H9 (cell line): ENCODE measurements at regions not wholly inside any gene's neighbourhood (a gene's known extent, or its start where the extent isn't known, plus 50 kb on each side); places are given as distances from the start of the nearest gene placed in this dataset.
"Not testable (repeated sequence)": the region's sequence is repeated elsewhere in the genome, so short reads cannot be mapped to it uniquely, and the experiment has no call there.

ENCODE experiments used
- DNase-seq: peaks from one replicate; pipeline ENCODE4 v3.0.0-alpha.2; 2017
- H2AFZ ChIP-seq: one replicate; pipeline ENCODE4 v1.6.1; 2013; ENCODE audit warnings: mild to moderate bottlenecking, low read length, control low read depth, moderate library complexity
- H2AK5ac ChIP-seq: 2 replicates; pipeline ENCODE4 v1.6.1; 2013; ENCODE audit warnings: low read length, control low read depth, mixed read lengths; ENCODE audit not compliant: insufficient read length
- H2BK120ac ChIP-seq: one replicate; pipeline ENCODE4 v1.6.1; 2013; ENCODE audit warnings: low read depth, mild to moderate bottlenecking, low read length, control low read depth, inconsistent platforms; ENCODE audit not compliant: poor library complexity, severe bottlenecking
- H2BK12ac ChIP-seq: 2 replicates; pipeline ENCODE4 v1.6.1; 2013; ENCODE audit warnings: low read length, control low read depth, mixed read lengths, low read depth; ENCODE audit not compliant: insufficient read length
- H2BK15ac ChIP-seq: 2 replicates; pipeline ENCODE4 v1.6.1; 2013; ENCODE audit warnings: low read depth, low read length, control low read depth
- H2BK20ac ChIP-seq: one replicate; pipeline ENCODE4 v1.6.1; 2013; ENCODE audit warnings: low read depth, mild to moderate bottlenecking, low read length, control low read depth, inconsistent platforms; ENCODE audit not compliant: poor library complexity, severe bottlenecking
- H2BK5ac ChIP-seq: 2 replicates; pipeline ENCODE4 v1.6.1; 2013; ENCODE audit warnings: low read length, control low read depth, mixed read lengths; ENCODE audit not compliant: insufficient read length
- H3K14ac ChIP-seq: 2 replicates; pipeline ENCODE4 v1.6.1; 2013; ENCODE audit warnings: low read length, control low read depth; ENCODE audit not compliant: insufficient read depth
- H3K18ac ChIP-seq: 2 replicates; pipeline ENCODE4 v1.6.1; 2013; ENCODE audit warnings: low read depth, mild to moderate bottlenecking, mixed read lengths, low read length, control low read depth; ENCODE audit not compliant: insufficient read length
- H3K23ac ChIP-seq: 2 replicates; pipeline ENCODE4 v1.6.1; 2013; ENCODE audit warnings: low read length, control low read depth, mixed read lengths, low read depth; ENCODE audit not compliant: insufficient read length
- H3K23me2 ChIP-seq: 2 replicates; pipeline ENCODE4 v1.6.1; 2013; ENCODE audit warnings: low read depth, mild to moderate bottlenecking, mixed read lengths, low read length, control low read depth; ENCODE audit not compliant: insufficient read length, poor library complexity, severe bottlenecking
- H3K27ac ChIP-seq: 2 replicates; pipeline ENCODE4 v1.5.1; 2013; ENCODE audit warnings: low read length, control low read depth, mixed read lengths, low read depth; ENCODE audit not compliant: insufficient read length
- H3K27me3 ChIP-seq: 2 replicates; pipeline ENCODE4 v1.6.1; 2013; ENCODE audit warnings: low read length, control low read depth, inconsistent platforms; ENCODE audit not compliant: insufficient read depth
- H3K4ac ChIP-seq: 2 replicates; pipeline ENCODE4 v1.6.1; 2013; ENCODE audit warnings: low read depth, mild to moderate bottlenecking, control low read depth, inconsistent platforms, low read length, moderate library complexity
- H3K4me1 ChIP-seq: 2 replicates; pipeline ENCODE4 v1.6.1; 2013; ENCODE audit warnings: low read length, control low read depth, inconsistent platforms; ENCODE audit not compliant: insufficient read depth
- H3K4me2 ChIP-seq: 2 replicates; pipeline ENCODE4 v1.6.1; 2013; ENCODE audit warnings: low read length, control low read depth, mixed read lengths; ENCODE audit not compliant: insufficient read length, insufficient read depth
- H3K56ac ChIP-seq: 2 replicates; pipeline ENCODE4 v1.6.1; 2013; ENCODE audit warnings: low read depth, mild to moderate bottlenecking, mixed read lengths, low read length, control low read depth; ENCODE audit not compliant: insufficient read length
- H3K79me1 ChIP-seq: 2 replicates; pipeline ENCODE4 v1.6.1; 2013; ENCODE audit warnings: low read depth, mild to moderate bottlenecking, moderate library complexity, low read length, control low read depth, inconsistent platforms; ENCODE audit not compliant: insufficient read depth, poor library complexity, severe bottlenecking
- H3K79me2 ChIP-seq: 2 replicates; pipeline ENCODE4 v1.6.1; 2013; ENCODE audit warnings: low read length, control low read depth, inconsistent platforms; ENCODE audit not compliant: insufficient read depth
- H3K9ac ChIP-seq: 2 replicates; pipeline ENCODE4 v1.6.1; 2013; ENCODE audit warnings: low read length, control low read depth, mixed read lengths; ENCODE audit not compliant: insufficient read length; ENCODE audit errors: extremely low read depth
- H3K9me3 ChIP-seq: one replicate; pipeline ENCODE4 v1.6.1; 2013; ENCODE audit warnings: low read depth, low read length, inconsistent platforms; ENCODE audit not compliant: control insufficient read depth
- H3T11ph ChIP-seq: one replicate; pipeline ENCODE4 v1.6.1; 2013; ENCODE audit warnings: mild to moderate bottlenecking, low read length, control low read depth, inconsistent platforms
- H4K20me1 ChIP-seq: one replicate; pipeline ENCODE4 v1.6.1; 2013; ENCODE audit not compliant: control insufficient read depth, insufficient read length, insufficient read depth
- H4K5ac ChIP-seq: 2 replicates; pipeline ENCODE4 v1.6.1; 2013; ENCODE audit warnings: low read depth, mild to moderate bottlenecking, mixed read lengths, low read length, control low read depth; ENCODE audit not compliant: insufficient read length
- H4K8ac ChIP-seq: replicated peaks from 2 replicates; pipeline ENCODE4 v1.6.1; 2013; ENCODE audit warnings: low read length, control low read depth, mixed read lengths, low read depth; ENCODE audit not compliant: insufficient read length
- H4K91ac ChIP-seq: 2 replicates; pipeline ENCODE4 v1.6.1; 2013; ENCODE audit warnings: low read depth, mild to moderate bottlenecking, moderate library complexity, mixed read lengths, low read length, control low read depth; ENCODE audit not compliant: insufficient read length
- H3K27ac Mint-ChIP-seq, 3 experiments: 2 replicates in 2 of 3; 3 replicates in 1 of 3; pipeline ENCODE4 v1.8.0; 2020 to 2021; ENCODE audit warnings: mixed read lengths in 3 of 3, mild to moderate bottlenecking in 1 of 3, moderate library complexity in 1 of 3
- H3K27me3 Mint-ChIP-seq: 2 replicates; pipeline ENCODE4 v1.8.0; 2021; ENCODE audit warnings: low read depth, mild to moderate bottlenecking, moderate library complexity, mixed read lengths
- H3K36me3 Mint-ChIP-seq, 3 experiments: 2 replicates in 2 of 3; 3 replicates in 1 of 3; pipeline ENCODE4 v1.8.0; 2020 to 2021; ENCODE audit warnings: low read depth in 3 of 3, mixed read lengths in 3 of 3; ENCODE audit not compliant: insufficient read depth in 1 of 3
- H3K4me1 Mint-ChIP-seq, 2 experiments: 2 replicates each; pipeline ENCODE4 v1.8.0; 2020; ENCODE audit warnings: mixed read lengths in 2 of 2
- H3K4me3 Mint-ChIP-seq, 2 experiments: 2 replicates in 1 of 2; 3 replicates in 1 of 2; pipeline ENCODE4 v1.8.0; 2020 to 2021; ENCODE audit warnings: mild to moderate bottlenecking in 2 of 2, mixed read lengths in 2 of 2, moderate library complexity in 1 of 2
- H3K9me3 Mint-ChIP-seq, 2 experiments: 2 replicates in 1 of 2; 3 replicates in 1 of 2; pipeline ENCODE4 v1.8.0; 2020; ENCODE audit warnings: mild to moderate bottlenecking in 2 of 2, mixed read lengths in 2 of 2, moderate library complexity in 1 of 2
- WGBS: extraction: QIAGEN DNeasy Blood & Tissue Kit; methylation state at CpG from one replicate; pipeline ENCODE4 v1.1.7; 2013; ENCODE audit warnings: missing lambda C conversion rate, low lambda C conversion rate, mixed read lengths; ENCODE audit not compliant: insufficient read length; ENCODE audit errors: extremely low coverage; 5-methylcytosine and 5-hydroxymethylcytosine counted together
- TF ChIP-seq, protein P1 (sequence below): fragments of 200-600 bp; sonication (generic); conservative IDR thresholded peaks from 3 replicates; pipeline ENCODE4 v1.8.0; 2021; ENCODE audit warnings: antibody characterized with exemption, mild to moderate bottlenecking

DNA sequence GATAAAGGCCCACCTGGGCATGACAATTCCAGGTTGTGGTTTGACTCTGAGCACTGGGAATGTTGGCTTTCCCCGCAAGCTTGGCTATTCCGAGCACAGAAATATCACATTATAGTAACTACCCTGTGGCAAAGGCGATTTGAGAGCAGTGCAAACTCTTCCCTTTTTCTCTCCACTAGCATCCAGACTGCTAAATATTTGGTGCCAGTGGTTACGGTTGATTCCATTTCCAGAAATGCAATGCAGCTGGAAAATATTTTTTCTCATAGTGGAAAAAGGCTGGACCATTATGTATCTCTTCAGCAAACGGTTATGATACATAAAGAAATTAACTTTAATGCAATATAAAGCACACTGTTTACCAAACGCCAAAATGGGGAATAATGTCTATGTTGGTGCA, 158.0 kb downstream of the ENC1 start:
- H3K27ac Mint-ChIP-seq, result peak overlapping the region in 1 of 3 experiments; percentile 12; a peak in 2 of 7 replicates
- no peaks in the 10 kb centered on the region for H3K79me1 ChIP-seq

DNA sequence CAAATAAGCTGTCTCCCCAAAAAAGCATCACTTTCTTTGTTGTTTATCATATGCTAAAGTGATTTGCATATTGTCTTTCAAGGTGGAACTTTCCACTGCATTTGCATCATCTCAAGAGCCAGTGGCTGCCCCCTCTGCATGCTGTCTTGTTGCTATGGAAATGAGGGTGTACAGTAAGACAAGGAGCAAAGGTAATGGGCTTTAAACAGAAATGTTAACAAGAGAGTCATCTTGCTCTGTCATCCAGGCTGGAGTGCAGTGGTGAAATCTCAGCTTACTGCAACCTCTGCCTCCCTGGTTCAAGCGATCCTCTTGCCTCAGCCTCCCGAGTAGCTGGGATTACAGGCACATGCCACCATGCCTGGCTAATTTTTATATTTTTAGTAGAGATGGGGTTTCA, 159.2 kb downstream of the ENC1 start:
- H3K18ac ChIP-seq, H4K20me1 ChIP-seq, H4K5ac ChIP-seq, H3K56ac ChIP-seq, H3K79me2 ChIP-seq, H3K27me3 Mint-ChIP-seq, H3K4me2 ChIP-seq, H3K79me1 ChIP-seq, H3K4ac ChIP-seq, H3K27me3 ChIP-seq, H2BK120ac ChIP-seq, H2BK15ac ChIP-seq, H3K4me3 Mint-ChIP-seq, H3K36me3 Mint-ChIP-seq, H3K9me3 Mint-ChIP-seq, H2BK5ac ChIP-seq, H3K27ac Mint-ChIP-seq, H2AFZ ChIP-seq, H4K8ac ChIP-seq, H3K23me2 ChIP-seq, H2AK5ac ChIP-seq, H2BK20ac ChIP-seq, DNase-seq, H3T11ph ChIP-seq, H3K14ac ChIP-seq, H3K9ac ChIP-seq, H2BK12ac ChIP-seq, H3K23ac ChIP-seq, H3K27ac ChIP-seq, H3K9me3 ChIP-seq, H4K91ac ChIP-seq: not testable (repeated sequence)
- peaks cover 12% of the 10 kb centered on the region; the same call in 1 of the 2 replicates for H3K4me1 ChIP-seq
- no CpG with 5 or more reads among the region's 2 CpGs for WGBS
- peaks cover 20 to 31% of the 10 kb centered on the region in 2 experiments for H3K4me1 Mint-ChIP-seq

More for the DNA sequence above, 158.0 kb downstream of the ENC1 start:
- no peak overlapping the region for H3K4ac ChIP-seq
- H3K4me2 ChIP-seq, result no peak overlapping the region
- no peak overlapping the region for H2BK5ac ChIP-seq
- Mint-ChIP-seq H3K4me1 (peaks cover 17 to 28% of the 10 kb centered on the region in 2 experiments), H3K36me3 (no peaks in the 10 kb centered on the region), H3K4me3 (no peak overlapping the region), H3K9me3 (no peaks in the 10 kb centered on the region), H3K27me3 (peaks cover 1% of the 10 kb centered on the region; the same call in 1 of the 2 replicates)
- no peak overlapping the region for H2BK15ac ChIP-seq
- no peak for DNase-seq
- H3K9me3 ChIP-seq, result no peaks in the 10 kb centered on the region
- peaks cover 8% of the 10 kb centered on the region; the same call in 1 of the 2 replicates for H3K4me1 ChIP-seq
- no peak overlapping the region for H2AFZ ChIP-seq
- no peak overlapping the region for H2BK20ac ChIP-seq
- WGBS, result no CpG with 5 or more reads among the region's 6 CpGs
- no peak overlapping the region for H3K27ac ChIP-seq
- no peak overlapping the region for H3K9ac ChIP-seq
- no peak overlapping the region for H2BK120ac ChIP-seq
- H3K23ac ChIP-seq, result no peak overlapping the region
- H3T11ph ChIP-seq, result no peak overlapping the region
- H3K27me3 ChIP-seq, result no peaks in the 10 kb centered on the region
- no peak overlapping the region for H4K5ac ChIP-seq
- no peaks in the 10 kb centered on the region for H4K20me1 ChIP-seq
- H3K23me2 ChIP-seq, result no peaks in the 10 kb centered on the region
- H3K56ac ChIP-seq, result no peak overlapping the region
- no peak overlapping the region for H3K14ac ChIP-seq
- no peak overlapping the region for H2AK5ac ChIP-seq
- H3K18ac ChIP-seq, result no peak overlapping the region
- H4K91ac ChIP-seq, result no peak overlapping the region
- H3K79me2 ChIP-seq, result no peaks in the 10 kb centered on the region
- no peak overlapping the region for H4K8ac ChIP-seq
- TF ChIP-seq, protein P1, sequence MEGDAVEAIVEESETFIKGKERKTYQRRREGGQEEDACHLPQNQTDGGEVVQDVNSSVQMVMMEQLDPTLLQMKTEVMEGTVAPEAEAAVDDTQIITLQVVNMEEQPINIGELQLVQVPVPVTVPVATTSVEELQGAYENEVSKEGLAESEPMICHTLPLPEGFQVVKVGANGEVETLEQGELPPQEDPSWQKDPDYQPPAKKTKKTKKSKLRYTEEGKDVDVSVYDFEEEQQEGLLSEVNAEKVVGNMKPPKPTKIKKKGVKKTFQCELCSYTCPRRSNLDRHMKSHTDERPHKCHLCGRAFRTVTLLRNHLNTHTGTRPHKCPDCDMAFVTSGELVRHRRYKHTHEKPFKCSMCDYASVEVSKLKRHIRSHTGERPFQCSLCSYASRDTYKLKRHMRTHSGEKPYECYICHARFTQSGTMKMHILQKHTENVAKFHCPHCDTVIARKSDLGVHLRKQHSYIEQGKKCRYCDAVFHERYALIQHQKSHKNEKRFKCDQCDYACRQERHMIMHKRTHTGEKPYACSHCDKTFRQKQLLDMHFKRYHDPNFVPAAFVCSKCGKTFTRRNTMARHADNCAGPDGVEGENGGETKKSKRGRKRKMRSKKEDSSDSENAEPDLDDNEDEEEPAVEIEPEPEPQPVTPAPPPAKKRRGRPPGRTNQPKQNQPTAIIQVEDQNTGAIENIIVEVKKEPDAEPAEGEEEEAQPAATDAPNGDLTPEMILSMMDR, result no peak
- no peak overlapping the region for H2BK12ac ChIP-seq
